Endothelial cell of umbilical vein (primary cell): ENCODE measurements at regions not wholly inside any gene's neighbourhood (a gene's known extent, or its start where the extent isn't known, plus 50 kb on each side); places are given as distances from the start of the nearest gene placed in this dataset.

Experiments
- BruUV-seq: library from RNA; stranded (reverse); fragments of 400-500 nt; replicated peaks from 2 replicates; lab custom pipeline; 2021; lab: Mats Ljungman, UMichigan
- CTCF ChIA-PET: fragments of 300-600, 350-600 bp; sonication (Branson Sonifier 250); formaldehyde crosslinking; loops from one replicate; lab custom pipeline; 2021; ENCODE audit warnings: antibody characterized with exemption, inconsistent platforms; lab: Charles Lee
- POLR2A ChIA-PET: fragments of 300-600, 350-600 bp; sonication (Branson Sonifier 250); formaldehyde crosslinking; loops from one replicate; lab custom pipeline; 2021; ENCODE audit warnings: antibody characterized with exemption, inconsistent platforms; lab: Charles Lee
- DNase-seq: peaks from one replicate; pipeline ENCODE4 v3.0.0-alpha.2; 2011; ENCODE audit warnings: low read depth, low spot score
- FAIRE-seq: peaks from 2 replicates; lab custom pipeline; 2011; peaks lifted over from hg19 to GRCh38; lab: Jason Lieb, UNC
- H2AFZ ChIP-seq: 2 replicates; pipeline ENCODE4 v1.6.0; 2012; ENCODE audit warnings: low read depth, low read length, control low read depth, inconsistent platforms
- H3K27ac ChIP-seq: 2 replicates; pipeline ENCODE4 v1.5.1; 2011; ENCODE audit warnings: low read depth, mild to moderate bottlenecking, control low read depth, low read length, moderate library complexity; ENCODE audit not compliant: insufficient read depth
- H3K27me3 ChIP-seq, 2 experiments: 2 replicates each; pipeline versions ENCODE4 v1.6.0 to v1.6.1; 2011; ENCODE audit warnings: low read length in 2 of 2, mixed read lengths in 1 of 2; ENCODE audit not compliant: control insufficient read depth in 2 of 2, insufficient read depth in 2 of 2
- H3K36me3 ChIP-seq, 2 experiments: 2 replicates in 1 of 2; 3 replicates in 1 of 2; pipeline ENCODE4 v1.5.1; 2011; ENCODE audit warnings: low read length in 2 of 2, mild to moderate bottlenecking in 1 of 2, moderate library complexity in 1 of 2; ENCODE audit not compliant: control insufficient read depth in 2 of 2, insufficient read depth in 2 of 2; ENCODE audit errors: extremely low read depth in 1 of 2
- H3K4me1 ChIP-seq: 3 replicates; pipeline ENCODE4 v1.5.1; 2011; ENCODE audit warnings: mild to moderate bottlenecking, low read length; ENCODE audit not compliant: control insufficient read depth, insufficient read depth; ENCODE audit errors: extremely low read depth
- H3K4me2 ChIP-seq: 2 replicates; pipeline ENCODE4 v1.6.1; 2011; ENCODE audit warnings: low read length, control low read depth, mixed read lengths; ENCODE audit not compliant: insufficient read depth
- H3K4me3 ChIP-seq, 3 experiments: fragments of 200-600 bp in 1 of 3; sonication (generic), shearing (Covaris generic) in 1 of 3; replicated peaks in 1 of 3; 2 replicates each; pipeline ENCODE4 v1.5.1; 2011 to 2016; ENCODE audit warnings: control low read depth in 3 of 3, low read length in 3 of 3, mild to moderate bottlenecking in 2 of 3, inconsistent platforms in 1 of 3, low read depth in 1 of 3, moderate library complexity in 1 of 3; ENCODE audit not compliant: insufficient read depth in 1 of 3
- H3K79me2 ChIP-seq: 2 replicates; pipeline ENCODE4 v1.6.0; 2012; ENCODE audit warnings: low read length, inconsistent platforms; ENCODE audit not compliant: control insufficient read depth, insufficient read depth
- H3K9ac ChIP-seq: replicated peaks from 2 replicates; pipeline ENCODE3; 2011; ENCODE audit warnings: low read length, control low read depth; ENCODE audit not compliant: insufficient read depth; ENCODE audit errors: extremely low read depth
- H3K9me1 ChIP-seq: replicated peaks from 3 replicates; pipeline ENCODE4 v1.6.0; 2011; ENCODE audit warnings: mild to moderate bottlenecking, low read length; ENCODE audit not compliant: control insufficient read depth, insufficient read depth; ENCODE audit errors: extremely low read depth
- H3K9me3 ChIP-seq: replicated peaks from 2 replicates; pipeline ENCODE4 v1.5.1; 2012; ENCODE audit warnings: low read length, inconsistent platforms; ENCODE audit not compliant: control insufficient read depth, insufficient read depth
- H4K20me1 ChIP-seq: replicated peaks from 2 replicates; pipeline ENCODE3; 2011; ENCODE audit warnings: mild to moderate bottlenecking, low read length; ENCODE audit not compliant: control insufficient read depth, insufficient read depth; ENCODE audit errors: extremely low read depth
- EZH2 ChIP-seq: IDR thresholded peaks from 2 replicates; pipeline ENCODE4 v1.6.1; 2012; ENCODE audit warnings: borderline replicate concordance, low read depth, mild to moderate bottlenecking, moderate library complexity, low read length, inconsistent platforms; ENCODE audit not compliant: severe bottlenecking
- FOS ChIP-seq: IDR thresholded peaks from 2 replicates; pipeline ENCODE4 v1.6.1; 2011; ENCODE audit warnings: mild to moderate bottlenecking, low read length, moderate library complexity, borderline replicate concordance; ENCODE audit not compliant: insufficient read depth
- GATA2 ChIP-seq: IDR thresholded peaks from 2 replicates; pipeline ENCODE4 v1.7.0; 2011; ENCODE audit warnings: low read depth, mild to moderate bottlenecking, moderate library complexity, mixed read lengths, low read length; ENCODE audit not compliant: insufficient read length, insufficient read depth
- JUN ChIP-seq: IDR thresholded peaks from 2 replicates; pipeline ENCODE4 v1.6.1; 2011; ENCODE audit warnings: borderline replicate concordance, low read depth; ENCODE audit not compliant: insufficient read length, insufficient read depth
- MAX ChIP-seq: IDR thresholded peaks from 2 replicates; pipeline ENCODE4 v1.6.1; 2011; ENCODE audit not compliant: insufficient read depth, insufficient read length
- MYC ChIP-seq: IDR thresholded peaks from one replicate; pipeline ENCODE4 v1.6.1; 2011; ENCODE audit warnings: mild to moderate bottlenecking, low read depth, low read length
- POLR2A ChIP-seq: IDR thresholded peaks from 2 replicates; pipeline ENCODE4 v1.6.1; 2012; ENCODE audit warnings: low read depth, mild to moderate bottlenecking, control low read depth, low read length
- POLR2AphosphoS5 ChIP-seq: IDR thresholded peaks from 2 replicates; pipeline ENCODE4 v1.6.1; 2012; ENCODE audit warnings: low read depth, mild to moderate bottlenecking, control low read depth, low read length, moderate library complexity; ENCODE audit not compliant: insufficient read depth
- dilution Hi-C: fragments of 300-500 bp; cut with MboI; formaldehyde crosslinking; loops from one replicate; pipeline ENCODE4 v1.15.0; 2019; ENCODE audit warnings: low sequenced_read_pairs; ENCODE audit not compliant: extremely low pct_ligation_motif_present
- intact Hi-C: fragments of 100-400 bp; cut with micrococcal nuclease; formaldehyde crosslinking; loops from one replicate; pipeline ENCODE4 v1.10.0; 2022
- TF ChIP-seq, protein P1 (sequence below), 2 donors: IDR thresholded peaks; 1 replicate in 1 of 2; 2 replicates in 1 of 2; pipeline ENCODE4 v1.5.1; 2011; ENCODE audit warnings: low read length in 2 of 2, mild to moderate bottlenecking in 2 of 2, moderate library complexity in 2 of 2, control low read depth in 1 of 2, inconsistent platforms in 1 of 2, low read depth in 1 of 2; ENCODE audit not compliant: insufficient read depth in 1 of 2; ENCODE audit errors: extremely low read depth in 1 of 2

DNA sequence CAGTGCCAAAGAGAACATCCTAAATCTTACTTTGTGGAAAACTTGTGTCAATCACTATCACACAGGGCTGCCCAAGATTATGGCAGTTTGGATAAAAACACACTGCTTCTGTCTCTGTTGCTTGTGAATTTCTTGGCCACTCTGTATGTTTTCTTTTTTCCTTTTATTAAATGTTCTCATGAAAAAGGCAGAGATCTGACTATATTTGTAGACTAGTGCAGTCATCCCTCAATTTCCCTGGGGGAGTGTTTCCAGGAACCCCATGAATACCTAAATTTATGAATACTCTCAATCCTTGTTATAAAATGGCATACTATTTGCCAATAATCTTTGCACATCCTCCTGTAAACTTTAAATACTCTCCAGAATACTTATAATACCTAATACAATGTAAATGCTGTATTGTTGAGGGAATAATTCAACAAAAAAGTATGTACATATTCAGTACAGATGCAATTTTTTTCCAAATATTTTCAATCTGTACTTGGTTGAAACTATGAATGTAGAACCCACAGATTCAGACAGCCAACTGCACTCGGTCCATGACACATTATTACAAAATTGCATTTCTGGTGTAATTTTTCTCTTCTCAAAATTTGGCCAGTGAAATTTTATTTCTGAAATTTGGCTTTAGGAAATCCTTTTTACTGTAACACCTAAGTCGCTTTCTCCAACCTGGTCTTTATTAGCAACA is 391.9 kb upstream of the PRR16 start:
- Histone ChIP-seq H3K9ac (no peak overlapping the region), H3K4me2 (no peak overlapping the region), H4K20me1 (no peaks in the 10 kb centered on the region), H3K4me1 (no peaks in the 10 kb centered on the region), H3K9me3 (no peaks in the 10 kb centered on the region), H3K27me3 (no peaks in the 10 kb centered on the region), H3K9me1 (no peaks in the 10 kb centered on the region), H3K4me3 (no peak overlapping the region), H3K27ac (no peak overlapping the region), H2AFZ (no peak overlapping the region), H3K36me3 (no peaks in the 10 kb centered on the region), H3K79me2 (no peaks in the 10 kb centered on the region)
- dilution Hi-C loops (no loop called here), intact Hi-C loops (no loop called here)
- no TSS peak for BruUV-seq
- DNase-seq (no peak), FAIRE-seq (no peak)
- POLR2A ChIA-PET: no interaction called here
- TF ChIP-seq MAX (no peak), POLR2A (no peak), EZH2 (no peak), MYC (no peak), JUN (no peak), GATA2 (no peak), FOS (no peak), POLR2AphosphoS5 (no peak)
- TF ChIP-seq, protein P1, sequence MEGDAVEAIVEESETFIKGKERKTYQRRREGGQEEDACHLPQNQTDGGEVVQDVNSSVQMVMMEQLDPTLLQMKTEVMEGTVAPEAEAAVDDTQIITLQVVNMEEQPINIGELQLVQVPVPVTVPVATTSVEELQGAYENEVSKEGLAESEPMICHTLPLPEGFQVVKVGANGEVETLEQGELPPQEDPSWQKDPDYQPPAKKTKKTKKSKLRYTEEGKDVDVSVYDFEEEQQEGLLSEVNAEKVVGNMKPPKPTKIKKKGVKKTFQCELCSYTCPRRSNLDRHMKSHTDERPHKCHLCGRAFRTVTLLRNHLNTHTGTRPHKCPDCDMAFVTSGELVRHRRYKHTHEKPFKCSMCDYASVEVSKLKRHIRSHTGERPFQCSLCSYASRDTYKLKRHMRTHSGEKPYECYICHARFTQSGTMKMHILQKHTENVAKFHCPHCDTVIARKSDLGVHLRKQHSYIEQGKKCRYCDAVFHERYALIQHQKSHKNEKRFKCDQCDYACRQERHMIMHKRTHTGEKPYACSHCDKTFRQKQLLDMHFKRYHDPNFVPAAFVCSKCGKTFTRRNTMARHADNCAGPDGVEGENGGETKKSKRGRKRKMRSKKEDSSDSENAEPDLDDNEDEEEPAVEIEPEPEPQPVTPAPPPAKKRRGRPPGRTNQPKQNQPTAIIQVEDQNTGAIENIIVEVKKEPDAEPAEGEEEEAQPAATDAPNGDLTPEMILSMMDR (IDR thresholded peaks at IDR 0.05; ENCODE audit: extremely low read depth in 1 of 2, insufficient read depth in 1 of 2, low read depth in 1 of 2, low read length in 2 of 2): no peak
- CTCF ChIA-PET: interaction anchor here (0.9 to 1.3 kb wide), 2 partner anchors 10 to 19 kb away, joined by 3 to 4 read pairs; no protein-coding TSS in a partner anchor
